ENCODE measurements at regions not wholly inside any gene's neighbourhood (a gene's known extent, or its start where the extent isn't known, plus 50 kb on each side); places are given as distances from the start of the nearest gene placed in this dataset.

- no peak for TF ChIP-seq SP2 (CRISPR knock-in tag; IDR thresholded peaks at IDR 0.05)
- TF ChIP-seq, protein P1, sequence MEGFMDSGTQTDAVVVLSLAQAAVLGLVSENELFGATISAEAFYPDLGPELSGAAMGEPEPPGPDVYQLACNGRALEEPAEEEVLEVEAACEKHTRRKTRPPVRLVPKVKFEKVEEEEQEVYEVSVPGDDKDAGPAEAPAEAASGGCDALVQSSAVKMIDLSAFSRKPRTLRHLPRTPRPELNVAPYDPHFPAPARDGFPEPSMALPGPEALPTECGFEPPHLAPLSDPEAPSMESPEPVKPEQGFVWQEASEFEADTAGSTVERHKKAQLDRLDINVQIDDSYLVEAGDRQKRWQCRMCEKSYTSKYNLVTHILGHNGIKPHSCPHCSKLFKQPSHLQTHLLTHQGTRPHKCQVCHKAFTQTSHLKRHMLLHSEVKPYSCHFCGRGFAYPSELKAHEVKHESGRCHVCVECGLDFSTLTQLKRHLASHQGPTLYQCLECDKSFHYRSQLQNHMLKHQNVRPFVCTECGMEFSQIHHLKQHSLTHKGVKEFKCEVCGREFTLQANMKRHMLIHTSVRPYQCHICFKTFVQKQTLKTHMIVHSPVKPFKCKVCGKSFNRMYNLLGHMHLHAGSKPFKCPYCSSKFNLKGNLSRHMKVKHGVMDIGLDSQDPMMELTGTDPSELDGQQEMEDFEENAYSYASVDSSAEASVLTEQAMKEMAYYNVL (CRISPR knock-in tag; IDR thresholded peaks at IDR 0.05; ENCODE audit: borderline replicate concordance) = no peak
- no peak for TF ChIP-seq ZNF234 (CRISPR knock-in tag; conservative IDR thresholded peaks at IDR 0.05)
- no peak for TF ChIP-seq ZNF772 (CRISPR knock-in tag; IDR thresholded peaks at IDR 0.05)
- no peak for TF ChIP-seq DRAP1 (CRISPR knock-in tag; IDR thresholded peaks at IDR 0.05)
- TF ChIP-seq, protein P2, sequence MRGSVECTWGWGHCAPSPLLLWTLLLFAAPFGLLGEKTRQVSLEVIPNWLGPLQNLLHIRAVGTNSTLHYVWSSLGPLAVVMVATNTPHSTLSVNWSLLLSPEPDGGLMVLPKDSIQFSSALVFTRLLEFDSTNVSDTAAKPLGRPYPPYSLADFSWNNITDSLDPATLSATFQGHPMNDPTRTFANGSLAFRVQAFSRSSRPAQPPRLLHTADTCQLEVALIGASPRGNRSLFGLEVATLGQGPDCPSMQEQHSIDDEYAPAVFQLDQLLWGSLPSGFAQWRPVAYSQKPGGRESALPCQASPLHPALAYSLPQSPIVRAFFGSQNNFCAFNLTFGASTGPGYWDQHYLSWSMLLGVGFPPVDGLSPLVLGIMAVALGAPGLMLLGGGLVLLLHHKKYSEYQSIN (CRISPR knock-in tag; IDR thresholded peaks at IDR 0.05; ENCODE audit: borderline replicate concordance) = no peak
- TF ChIP-seq ZNF747 (CRISPR knock-in tag; IDR thresholded peaks at IDR 0.05; ENCODE audit: borderline replicate concordance) = no peak
- no peak for TF ChIP-seq ZSCAN22 (CRISPR knock-in tag; IDR thresholded peaks at IDR 0.05)
- TF ChIP-seq ZNF589 (CRISPR knock-in tag; conservative IDR thresholded peaks at IDR 0.05) = no peak
- TF ChIP-seq, protein P3, sequence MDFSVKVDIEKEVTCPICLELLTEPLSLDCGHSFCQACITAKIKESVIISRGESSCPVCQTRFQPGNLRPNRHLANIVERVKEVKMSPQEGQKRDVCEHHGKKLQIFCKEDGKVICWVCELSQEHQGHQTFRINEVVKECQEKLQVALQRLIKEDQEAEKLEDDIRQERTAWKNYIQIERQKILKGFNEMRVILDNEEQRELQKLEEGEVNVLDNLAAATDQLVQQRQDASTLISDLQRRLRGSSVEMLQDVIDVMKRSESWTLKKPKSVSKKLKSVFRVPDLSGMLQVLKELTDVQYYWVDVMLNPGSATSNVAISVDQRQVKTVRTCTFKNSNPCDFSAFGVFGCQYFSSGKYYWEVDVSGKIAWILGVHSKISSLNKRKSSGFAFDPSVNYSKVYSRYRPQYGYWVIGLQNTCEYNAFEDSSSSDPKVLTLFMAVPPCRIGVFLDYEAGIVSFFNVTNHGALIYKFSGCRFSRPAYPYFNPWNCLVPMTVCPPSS (IDR thresholded peaks at IDR 0.05) = no peak
- no peak for TF ChIP-seq NFKB2 (CRISPR knock-in tag; IDR thresholded peaks at IDR 0.05; ENCODE audit: borderline replicate concordance)
- no peak for TF ChIP-seq ZNF839 (CRISPR knock-in tag; IDR thresholded peaks at IDR 0.05; ENCODE audit: borderline replicate concordance)
- no peak for TF ChIP-seq ELK4 (CRISPR knock-in tag; IDR thresholded peaks at IDR 0.05; ENCODE audit: borderline replicate concordance)
- TF ChIP-seq STAT5B (CRISPR knock-in tag; IDR thresholded peaks at IDR 0.05) = no peak
- no peak for TF ChIP-seq ZSCAN25 (CRISPR knock-in tag; IDR thresholded peaks at IDR 0.05)
- no peak for TF ChIP-seq SP4 (CRISPR knock-in tag; IDR thresholded peaks at IDR 0.05)
- 0 out of 2 replicates have a peak, but pooled peaks have one; percentile 31 for TF ChIP-seq RCOR2 (CRISPR knock-in tag; IDR thresholded peaks at IDR 0.05)
- no peak for TF ChIP-seq XBP1 (CRISPR knock-in tag; IDR thresholded peaks at IDR 0.05)
- TF ChIP-seq MXI1 (IDR thresholded peaks at IDR 0.05; ENCODE audit: borderline replicate concordance, low read depth, low read length) = no peak
- no peak for TF ChIP-seq ZNF263 (CRISPR knock-in tag; IDR thresholded peaks at IDR 0.05)
- TF ChIP-seq, protein P4, sequence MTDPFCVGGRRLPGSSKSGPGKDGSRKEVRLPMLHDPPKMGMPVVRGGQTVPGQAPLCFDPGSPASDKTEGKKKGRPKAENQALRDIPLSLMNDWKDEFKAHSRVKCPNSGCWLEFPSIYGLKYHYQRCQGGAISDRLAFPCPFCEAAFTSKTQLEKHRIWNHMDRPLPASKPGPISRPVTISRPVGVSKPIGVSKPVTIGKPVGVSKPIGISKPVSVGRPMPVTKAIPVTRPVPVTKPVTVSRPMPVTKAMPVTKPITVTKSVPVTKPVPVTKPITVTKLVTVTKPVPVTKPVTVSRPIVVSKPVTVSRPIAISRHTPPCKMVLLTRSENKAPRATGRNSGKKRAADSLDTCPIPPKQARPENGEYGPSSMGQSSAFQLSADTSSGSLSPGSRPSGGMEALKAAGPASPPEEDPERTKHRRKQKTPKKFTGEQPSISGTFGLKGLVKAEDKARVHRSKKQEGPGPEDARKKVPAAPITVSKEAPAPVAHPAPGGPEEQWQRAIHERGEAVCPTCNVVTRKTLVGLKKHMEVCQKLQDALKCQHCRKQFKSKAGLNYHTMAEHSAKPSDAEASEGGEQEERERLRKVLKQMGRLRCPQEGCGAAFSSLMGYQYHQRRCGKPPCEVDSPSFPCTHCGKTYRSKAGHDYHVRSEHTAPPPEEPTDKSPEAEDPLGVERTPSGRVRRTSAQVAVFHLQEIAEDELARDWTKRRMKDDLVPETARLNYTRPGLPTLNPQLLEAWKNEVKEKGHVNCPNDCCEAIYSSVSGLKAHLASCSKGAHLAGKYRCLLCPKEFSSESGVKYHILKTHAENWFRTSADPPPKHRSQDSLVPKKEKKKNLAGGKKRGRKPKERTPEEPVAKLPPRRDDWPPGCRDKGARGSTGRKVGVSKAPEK (CRISPR knock-in tag; IDR thresholded peaks at IDR 0.05; ENCODE audit: borderline replicate concordance) = no peak
- TF ChIP-seq SP5 (CRISPR knock-in tag; IDR thresholded peaks at IDR 0.05; ENCODE audit: borderline replicate concordance, low read depth) = no peak
- no peak for TF ChIP-seq PHB2 (IDR thresholded peaks at IDR 0.05; ENCODE audit: partially characterized antibody)
- no peak for TF ChIP-seq KLF15 (CRISPR knock-in tag; IDR thresholded peaks at IDR 0.05; ENCODE audit: borderline replicate concordance)
Measured at GRCh38 chr2:54385271-54385670, 70.9 kb upstream of the SPTBN1 start (continued).

Data from HepG2 (cell line).